Ureter (tissue), 1 donor: ENCODE measurements at regions not wholly inside any gene's neighbourhood (a gene's known extent, or its start where the extent isn't known, plus 50 kb on each side); places are given as distances from the start of the nearest gene placed in this dataset.

Experiments used
- DNase-seq: peaks from one replicate; pipeline ENCODE4 v3.0.0-alpha.2; 2020; ENCODE audit warnings: low spot score
- donor health status: DM: yes; HTN: yes; CAD: no.

DNA sequence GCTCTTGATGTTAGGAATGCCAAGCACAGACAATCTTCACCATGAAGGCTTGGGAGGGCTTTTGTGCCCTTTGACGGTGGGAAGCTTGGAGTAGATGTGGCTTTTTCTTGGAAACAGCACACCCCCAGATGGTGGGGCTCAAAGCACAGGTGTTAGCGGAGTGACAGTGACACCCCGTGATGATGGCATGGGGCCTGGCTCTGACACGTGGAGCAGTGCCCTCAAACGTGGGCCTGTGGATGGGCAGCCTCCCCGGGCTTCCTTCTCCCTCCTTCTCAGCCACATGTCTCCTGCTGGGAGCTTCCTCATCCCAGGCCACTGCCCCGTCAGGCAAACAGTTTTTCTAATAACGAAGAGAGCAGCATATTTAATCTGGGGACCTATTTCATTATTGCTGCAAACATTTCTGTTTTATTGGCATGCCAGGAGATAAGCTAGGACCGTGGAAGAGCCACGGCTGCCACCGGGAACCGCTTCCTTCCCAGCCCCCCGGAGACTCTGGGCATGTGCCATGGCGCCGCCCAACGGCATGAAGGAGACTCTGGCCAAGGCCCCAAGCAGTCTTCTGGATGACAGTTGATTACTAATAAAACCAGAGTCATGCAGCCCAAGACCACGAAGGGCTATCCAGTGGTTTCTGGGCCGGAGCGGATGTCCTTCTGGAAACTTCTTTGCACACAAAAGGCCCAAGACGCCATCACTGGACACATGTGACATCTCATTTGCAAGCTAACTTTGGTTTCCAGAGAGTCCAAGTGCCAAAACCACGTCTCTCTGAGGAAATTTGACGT, 280.3 kb upstream of the FOXF1 start:
- DNase-seq, result peak; percentile 57

DNA sequence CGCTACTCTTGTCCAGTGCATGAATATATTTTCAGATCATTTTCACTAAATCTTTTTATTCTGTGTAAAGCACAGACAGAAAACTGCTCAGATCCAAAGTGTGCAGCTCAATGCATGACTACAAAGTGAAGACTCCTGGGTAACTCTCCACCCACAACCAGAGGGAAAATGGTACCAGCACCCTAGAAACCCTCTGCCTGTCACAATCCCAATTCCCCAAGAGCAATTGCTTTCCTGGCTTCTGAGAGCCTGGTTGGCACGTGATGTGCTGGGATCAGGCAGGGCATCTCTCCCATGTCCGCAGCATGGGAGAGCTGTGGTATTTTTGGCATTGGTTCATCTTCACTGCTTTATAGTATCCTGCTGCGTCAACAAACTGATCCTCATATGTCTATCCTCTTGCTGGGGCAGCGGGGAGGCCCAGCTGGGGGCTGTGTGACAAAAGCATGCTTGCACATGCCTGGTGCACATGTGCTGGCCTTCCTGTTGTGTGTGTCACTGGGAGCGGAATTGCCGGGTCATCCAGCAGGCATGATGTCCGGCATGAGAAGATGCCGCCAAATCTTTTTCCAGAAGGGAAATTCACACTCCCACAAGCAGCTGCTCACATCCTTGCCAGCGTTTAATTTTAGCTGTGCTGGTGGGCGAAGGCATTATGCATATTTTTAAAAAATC, 278.9 kb upstream of the FOXF1 start:
- peak; percentile 19 for DNase-seq

DNA sequence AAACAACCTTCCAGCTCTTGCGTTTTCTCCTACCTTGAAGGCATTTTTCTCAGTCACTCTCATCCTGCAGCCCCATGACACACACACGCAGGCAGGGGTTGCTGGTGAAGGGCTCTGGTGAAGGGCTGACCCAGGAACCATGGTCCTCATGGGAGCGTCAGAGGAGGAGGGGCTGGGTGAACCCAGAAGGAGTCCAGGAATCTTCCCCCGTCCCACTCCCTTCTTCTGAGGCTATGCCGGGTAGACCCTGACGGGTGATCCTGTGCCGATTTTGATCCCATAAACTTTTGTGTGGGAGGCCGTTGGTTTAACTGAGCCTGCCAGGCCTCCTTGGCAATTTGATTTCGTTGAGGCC, 278.4 kb upstream of the FOXF1 start:
- peak; percentile 18 for DNase-seq

DNA sequence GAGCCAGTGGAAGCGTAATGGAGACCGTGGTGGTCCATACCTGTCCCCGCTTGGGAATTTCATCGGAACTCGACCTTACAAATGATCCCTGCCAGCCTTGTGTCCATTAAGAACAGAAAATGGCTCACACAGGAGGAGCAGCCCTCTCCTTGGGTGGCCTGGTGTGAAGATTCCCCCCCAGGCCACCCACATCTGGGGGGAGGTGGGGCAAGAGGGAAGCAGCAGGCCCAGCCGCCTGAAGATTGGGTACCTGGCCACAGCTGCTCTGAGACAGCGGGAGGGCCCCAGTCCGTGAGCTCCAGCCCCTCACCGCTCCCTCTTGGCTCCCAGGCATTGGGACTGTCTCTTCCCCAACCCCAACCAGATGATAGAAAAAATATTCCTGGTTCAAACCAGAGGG, 277.8 kb upstream of the FOXF1 start:
- DNase-seq, result peak; percentile 22

DNA sequence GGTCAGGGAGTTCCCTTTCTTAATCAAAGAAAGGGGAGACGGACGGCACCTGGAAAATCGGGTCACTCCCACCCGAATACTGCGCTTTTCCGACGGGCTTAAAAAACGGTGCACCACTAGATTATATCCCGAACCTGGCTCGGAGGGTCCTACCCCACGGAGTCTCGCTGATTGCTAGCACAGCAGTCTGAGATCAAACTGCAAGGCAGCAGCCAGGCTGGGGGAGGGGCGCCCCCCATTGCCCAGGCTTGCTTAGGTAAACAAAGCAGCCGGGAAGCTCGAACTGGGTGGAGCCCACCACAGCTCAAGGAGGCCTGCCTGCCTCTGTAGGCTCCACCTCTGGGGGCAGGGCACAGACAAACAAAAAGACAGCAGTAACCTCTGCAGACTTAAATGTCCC, 276.8 kb upstream of the FOXF1 start:
- peak; percentile 2 for DNase-seq

DNA sequence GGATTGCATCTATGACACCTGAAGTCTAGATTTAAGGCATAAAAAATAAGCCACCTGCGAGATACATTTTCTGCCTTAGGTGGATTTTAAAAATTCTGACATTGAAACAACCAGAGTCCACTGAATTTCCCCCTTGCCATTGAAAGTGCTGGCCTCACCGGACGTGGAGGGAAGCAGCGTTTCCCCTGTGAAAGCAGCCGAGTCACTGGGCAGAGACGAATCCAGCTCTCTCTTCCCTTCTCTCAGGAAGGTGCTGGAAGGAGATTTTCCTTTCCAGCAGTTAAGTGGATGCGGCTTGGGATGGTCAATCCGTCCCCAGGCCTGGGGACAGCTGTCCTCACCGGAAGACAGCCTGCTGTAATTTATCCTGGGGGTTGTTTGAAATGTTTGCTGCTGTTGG, 270.9 kb upstream of the FOXF1 start:
- DNase-seq, result peak; percentile 24

DNA sequence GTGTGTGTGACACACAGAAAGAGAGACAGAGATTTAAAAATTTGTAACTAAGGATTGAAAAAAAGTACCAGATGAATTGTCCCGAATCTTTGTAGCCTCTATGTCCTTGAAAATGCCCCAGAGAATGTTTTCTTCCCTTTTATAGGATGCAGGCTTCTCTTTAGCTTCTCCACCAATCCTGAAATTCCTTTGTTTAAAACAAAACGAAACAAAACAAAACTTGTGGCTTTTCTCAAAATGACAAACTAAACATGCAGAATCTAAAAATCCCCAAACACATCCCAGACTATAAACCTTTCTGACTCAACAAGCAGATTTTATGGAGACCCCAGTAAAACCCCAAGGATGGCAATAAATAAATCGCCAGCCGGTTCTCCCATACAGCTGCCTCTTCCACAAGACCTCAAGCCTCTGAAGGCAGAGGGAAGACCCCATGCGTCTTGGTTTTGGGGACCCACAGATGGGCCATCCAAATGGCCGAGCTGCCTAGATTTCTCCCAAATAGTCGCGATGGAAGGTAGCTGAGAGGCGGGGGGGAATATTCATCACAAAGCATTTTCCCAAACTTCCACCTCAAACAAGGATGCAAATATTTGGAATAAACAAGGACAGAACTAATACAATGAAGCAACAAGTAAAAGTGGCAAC, 269.5 kb upstream of the FOXF1 start:
- DNase-seq, result peak; percentile 35

DNA sequence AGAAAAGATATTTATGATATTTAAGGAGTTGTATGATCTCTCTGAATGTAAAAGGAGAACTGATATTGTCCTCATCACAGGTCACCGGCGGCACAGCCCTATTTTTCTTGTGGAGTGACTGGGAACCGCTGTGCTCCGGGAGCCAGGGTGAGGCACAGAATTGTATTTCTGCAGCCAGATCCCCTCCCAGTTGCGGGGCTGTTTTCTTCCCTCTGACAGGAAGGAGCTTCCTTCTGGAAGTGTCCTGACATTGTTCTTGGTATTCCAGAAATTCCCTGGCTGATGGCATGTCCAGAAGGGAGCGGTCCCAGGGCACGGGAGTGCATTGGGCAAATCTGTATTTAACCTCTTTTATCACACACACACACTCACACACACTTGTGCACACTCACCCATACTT, 268.6 kb upstream of the FOXF1 start:
- peak; percentile 40 for DNase-seq

DNA sequence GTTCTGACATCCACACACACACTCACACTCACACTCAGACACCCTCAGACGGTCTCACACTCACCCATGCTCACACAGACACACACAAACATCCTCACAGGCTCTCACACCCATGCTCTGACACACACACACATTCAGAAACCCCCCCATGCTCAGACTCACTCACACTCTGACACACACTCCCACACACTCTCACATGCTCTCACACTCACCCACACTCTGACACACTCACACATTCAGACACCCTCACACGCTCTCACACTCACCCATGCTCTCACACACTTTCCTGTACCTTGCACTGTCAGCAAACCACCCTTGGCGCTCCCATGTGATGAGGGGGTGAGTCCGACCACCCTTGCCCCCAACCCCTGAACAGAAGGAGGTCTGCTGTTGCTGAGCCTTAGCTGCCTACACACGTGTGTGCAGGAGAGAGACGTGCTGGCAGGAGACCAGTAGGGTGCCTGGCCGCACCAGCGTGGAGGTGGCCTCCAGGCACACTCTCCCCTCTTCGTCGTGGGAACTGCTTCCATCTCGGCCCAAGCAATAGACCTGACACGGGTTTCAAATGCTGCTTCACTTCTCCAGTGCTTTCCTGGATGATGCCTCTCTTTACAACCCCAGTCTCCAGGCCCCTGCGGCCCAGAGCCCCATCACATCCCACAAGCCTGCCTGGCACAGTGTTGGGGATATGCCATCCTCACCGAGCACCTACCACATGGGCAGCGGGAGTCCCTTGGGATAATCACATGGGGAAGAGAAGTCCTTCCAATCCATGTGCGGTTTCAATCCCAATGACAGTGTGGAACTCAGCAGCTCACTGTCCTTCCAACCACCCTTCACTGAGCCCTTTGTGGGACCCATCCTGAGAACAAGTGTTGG, 267.8 kb upstream of the FOXF1 start:
- peak; percentile 37 for DNase-seq

DNA sequence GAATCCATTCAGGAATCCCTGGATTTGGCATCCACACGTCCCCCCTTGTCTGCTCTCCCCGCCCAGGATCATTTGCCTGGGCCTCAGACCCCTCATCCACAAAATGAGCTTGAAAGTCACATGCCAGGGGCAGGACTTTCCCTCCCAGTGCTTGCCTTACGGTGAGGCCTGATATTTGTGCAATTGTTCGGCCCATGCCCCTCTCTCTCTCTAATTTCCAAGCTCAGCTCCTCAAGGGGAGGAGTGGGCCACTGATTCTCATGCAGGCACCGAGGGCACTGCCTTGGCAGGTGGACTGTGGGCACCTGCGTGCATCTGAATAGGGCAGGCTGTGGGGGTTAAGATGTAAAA, 267.2 kb upstream of the FOXF1 start:
- DNase-seq, result peak; percentile 31

DNA sequence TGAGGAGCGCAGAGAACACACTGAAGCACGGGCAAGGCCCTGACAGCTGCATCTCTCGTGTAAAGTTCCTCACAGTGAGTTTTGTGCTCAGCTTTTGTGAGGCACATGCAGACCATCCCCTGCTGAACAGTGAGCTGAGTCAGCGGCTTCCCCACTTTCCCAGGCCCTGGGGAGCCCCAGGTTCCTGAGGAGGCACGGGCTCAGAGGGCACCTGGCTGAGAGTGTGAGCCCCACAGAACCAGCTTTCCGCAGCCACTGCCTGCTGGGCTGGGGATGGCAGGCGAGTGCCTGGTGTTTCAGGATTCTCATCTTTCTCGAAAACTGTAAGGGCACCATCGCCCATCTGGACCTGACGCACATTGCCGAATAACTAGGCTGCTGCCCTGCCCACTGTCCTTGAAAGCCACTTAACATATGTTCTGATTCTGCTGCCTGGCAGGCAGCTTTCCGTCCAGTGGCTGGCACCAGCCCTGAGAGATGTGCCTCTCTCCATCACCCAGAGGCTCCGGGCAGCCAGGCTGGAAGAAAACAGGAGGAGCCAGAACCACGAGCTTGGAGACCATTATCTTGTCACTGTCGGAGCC, 266.7 kb upstream of the FOXF1 start:
- DNase-seq, result peak; percentile 28

DNA sequence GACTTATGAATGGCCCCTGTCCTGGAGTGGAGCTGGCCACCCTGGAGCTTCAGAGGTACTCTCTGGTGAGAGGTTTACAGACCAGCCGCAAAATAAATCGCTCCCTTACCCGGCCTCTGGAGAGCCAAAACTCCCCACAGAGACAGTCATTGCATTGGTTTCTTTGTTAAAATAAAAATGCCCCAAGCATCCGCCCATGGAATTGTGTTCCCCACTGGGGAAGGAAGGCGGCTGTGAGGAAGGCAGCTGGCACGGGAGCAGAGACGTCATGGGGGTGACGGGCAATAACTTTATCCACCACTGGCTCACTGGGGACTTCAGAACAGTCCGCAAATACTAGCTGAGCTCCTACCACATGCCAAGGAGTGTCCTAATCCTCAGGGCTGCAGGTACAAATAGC, 266.2 kb upstream of the FOXF1 start:
- DNase-seq, result peak; percentile 36

DNA sequence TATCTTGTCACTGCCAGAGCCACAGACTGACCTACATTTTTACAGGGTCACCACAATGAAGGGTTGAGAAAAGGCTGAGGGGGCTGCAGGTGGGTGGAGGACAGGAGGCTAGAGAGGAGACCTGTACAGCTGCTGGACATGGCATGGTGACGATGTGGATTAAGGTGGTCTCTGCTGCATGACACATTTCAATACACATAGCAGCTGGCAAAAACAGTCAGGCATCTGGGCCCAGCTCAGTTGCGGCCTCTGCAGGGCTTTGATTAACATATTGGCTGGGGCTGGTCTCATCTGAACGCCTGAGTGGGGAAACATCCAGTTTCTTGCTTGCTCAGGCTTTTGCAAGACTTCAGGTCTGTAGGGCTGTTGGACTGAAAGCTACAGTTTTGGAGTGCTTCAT, 265.4 kb upstream of the FOXF1 start:
- DNase-seq, result peak; percentile 1

DNA sequence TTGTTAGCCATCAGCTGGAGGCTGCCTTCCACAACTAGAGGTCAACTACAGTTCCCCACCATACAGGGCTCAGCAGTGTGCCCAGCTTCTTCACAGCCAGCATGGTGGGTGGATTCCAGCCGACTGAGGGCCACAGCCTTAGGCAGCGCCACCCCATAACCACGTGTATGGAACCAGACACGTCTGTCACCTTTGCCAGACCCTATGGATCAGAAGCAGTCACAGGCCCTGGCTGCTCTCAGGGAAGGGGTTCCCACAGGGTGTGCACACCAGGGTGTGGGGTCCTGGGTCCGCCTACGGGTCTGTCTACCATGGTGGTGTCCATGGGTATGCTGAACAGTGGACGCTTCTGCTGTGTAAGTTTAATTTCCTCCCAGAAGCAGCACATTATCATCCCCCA, 265.0 kb upstream of the FOXF1 start:
- DNase-seq, result peak; percentile 27

DNA sequence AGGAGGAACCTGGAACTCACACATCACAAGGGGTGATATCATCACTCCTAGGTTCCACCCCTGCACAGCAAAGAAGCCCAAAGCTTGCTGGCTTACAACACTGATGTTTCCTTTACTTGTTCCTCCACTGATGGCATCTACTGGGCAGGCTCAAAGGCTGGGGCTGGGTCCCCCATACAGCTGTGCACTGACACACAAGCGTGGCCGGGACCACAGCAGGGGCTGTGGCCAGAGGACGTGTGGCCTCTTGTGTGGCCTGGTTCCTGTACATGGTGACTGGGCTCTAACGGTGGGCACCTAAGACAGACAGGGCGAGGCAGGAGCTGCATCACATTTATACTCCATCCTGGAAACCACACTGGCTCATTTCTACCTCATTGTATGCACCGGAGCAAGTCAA, 264.4 kb upstream of the FOXF1 start:
- peak; percentile 22 for DNase-seq

DNA sequence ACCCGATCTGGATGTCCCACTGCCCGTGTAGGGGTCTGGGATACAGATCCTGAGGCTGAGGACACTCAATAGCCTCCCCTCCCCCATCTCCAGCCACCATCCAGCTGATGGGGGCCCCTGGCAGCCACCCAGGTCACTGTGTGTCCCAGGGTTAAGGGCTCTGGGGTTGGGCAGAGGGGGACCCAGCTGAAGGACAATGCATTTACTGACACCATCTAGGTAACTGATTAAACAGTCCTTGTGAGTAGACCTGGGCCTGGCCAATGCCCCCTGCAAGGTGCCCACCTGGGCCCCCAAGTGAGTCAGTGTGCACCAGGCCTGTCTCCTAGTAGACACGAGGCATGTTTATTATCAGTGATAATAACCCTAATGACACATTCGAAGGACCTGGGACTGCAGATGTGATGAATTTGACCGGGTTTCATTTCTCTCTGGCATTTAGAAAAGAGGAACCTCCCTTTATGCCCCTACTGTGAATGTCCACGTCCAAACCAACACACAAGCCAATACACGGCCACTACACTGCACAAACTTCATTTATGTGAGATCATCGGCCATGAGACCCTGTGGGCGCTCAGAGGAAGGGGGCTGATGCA, 261.9 kb upstream of the FOXF1 start:
- DNase-seq, result peak; percentile 13

DNA sequence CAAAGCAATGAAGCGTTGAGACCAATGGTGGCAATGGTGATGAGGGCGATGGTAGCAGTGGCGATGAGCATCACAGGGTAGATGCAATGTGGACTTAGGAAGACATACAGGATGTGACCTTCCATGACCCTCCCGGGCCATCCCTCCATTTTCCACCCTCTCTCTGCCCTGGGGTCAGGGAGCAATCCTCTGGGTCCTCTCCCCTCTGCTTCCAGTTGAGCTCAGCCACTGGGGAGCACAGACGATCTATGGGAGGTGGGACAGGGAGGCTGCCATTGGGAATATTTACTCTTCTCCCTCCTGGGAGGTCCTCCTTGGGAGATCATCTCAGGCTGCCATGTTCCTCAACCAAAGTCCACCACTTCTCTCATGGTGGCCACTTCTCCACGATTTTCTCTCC, 260.7 kb upstream of the FOXF1 start:
- peak; percentile 17 for DNase-seq

DNA sequence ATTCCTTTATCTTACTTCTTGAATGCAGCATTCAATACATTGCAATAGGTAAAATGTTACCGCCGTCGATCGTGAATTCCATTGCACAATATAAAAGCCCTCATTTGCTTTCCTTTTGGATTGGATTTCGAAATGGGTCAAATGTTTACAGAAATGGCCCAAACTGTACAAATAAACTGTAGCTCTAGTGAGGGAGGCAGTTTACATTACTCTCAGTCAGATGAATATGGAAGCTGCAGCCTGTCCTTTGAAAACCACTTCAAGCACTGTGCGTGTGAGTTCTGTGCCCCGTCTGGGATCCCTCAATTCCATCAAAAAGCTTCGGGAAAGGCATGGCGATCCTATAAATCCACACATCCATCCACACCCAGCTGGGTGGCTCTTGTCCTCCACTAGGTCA, 258.6 kb upstream of the FOXF1 start:
- DNase-seq, result no peak

DNA sequence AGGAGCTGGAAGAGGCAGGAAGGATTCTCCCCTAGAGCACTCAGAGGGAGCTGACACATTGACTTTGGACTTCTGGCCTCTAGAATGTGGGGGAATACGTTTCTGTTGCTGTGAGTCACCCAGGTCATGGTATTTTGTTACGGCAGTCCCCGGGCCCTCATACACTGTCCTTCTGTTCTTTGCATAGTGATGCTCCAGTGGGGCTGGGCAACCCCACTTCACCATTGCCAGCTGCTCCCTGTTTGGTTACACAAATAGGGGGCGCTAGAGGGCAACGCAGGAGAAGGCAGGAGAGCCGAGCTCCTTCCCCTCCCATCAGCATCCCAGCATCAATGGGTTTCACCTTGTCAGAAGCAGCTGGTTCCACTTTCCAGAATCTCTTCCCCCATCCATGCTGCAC, 257.7 kb upstream of the FOXF1 start:
- DNase-seq, result no peak

DNA sequence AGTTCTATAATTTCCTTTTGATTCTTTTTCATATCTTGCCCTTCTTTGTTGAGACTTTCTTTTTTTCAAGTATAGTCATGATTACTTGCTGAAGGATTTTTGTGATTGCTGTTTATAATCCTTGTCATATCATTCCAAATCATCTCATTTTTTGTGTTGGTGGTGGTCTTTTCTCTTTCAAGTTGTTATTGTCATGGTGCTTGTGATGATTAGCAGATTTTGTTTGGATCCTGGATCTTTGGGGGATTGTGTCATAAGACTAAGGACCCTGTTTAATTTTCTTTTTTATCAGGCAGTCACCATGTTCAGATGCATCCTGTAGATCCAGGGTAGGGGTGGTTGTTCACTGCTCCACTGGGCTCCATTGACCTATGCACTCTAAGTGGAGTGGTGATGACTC, 254.4 kb upstream of the FOXF1 start:
- no peak for DNase-seq

DNA sequence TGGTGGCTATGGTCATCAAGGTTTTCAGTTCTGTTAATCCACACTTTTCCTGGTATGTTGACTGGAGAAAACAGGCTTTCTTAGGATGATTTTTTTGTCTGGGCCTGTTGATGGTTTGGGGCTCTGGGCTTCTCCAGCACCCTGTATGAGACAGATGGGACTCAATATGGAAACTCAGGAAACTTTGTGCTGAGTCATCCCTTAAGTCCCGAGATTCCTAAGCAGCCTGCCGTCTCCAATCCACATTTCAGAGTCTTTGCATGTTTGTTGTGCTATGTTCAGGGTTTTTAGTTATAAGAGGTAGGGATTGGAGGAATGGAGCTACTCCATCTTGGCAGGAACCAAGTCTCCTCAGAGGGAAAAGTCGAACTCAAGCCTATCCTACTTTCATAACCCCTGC, 253.3 kb upstream of the FOXF1 start:
- DNase-seq, result no peak
